ENCODE measurements at regions not wholly inside any gene's neighbourhood (a gene's known extent, or its start where the extent isn't known, plus 50 kb on each side); places are given as distances from the start of the nearest gene placed in this dataset.
"Not testable (repeated sequence)": the region's sequence is repeated elsewhere in the genome, so short reads cannot be mapped to it uniquely, and the experiment has no call there.

GRCh38 chr2:195434346-195434745 is 222.7 kb upstream of the SLC39A10 start:
- TF ChIP-seq EZH2phosphoT487 (IDR thresholded peaks at IDR 0.05; ENCODE audit: borderline replicate concordance) (no peak), CTCF (conservative IDR thresholded peaks at IDR 0.05; ENCODE audit: low read length) (no peak)
- Histone ChIP-seq H3K4me2 (ENCODE audit: low read depth, low read length, poor library complexity, severe bottlenecking) (no peak overlapping the region), H3K4me3 (ENCODE audit: low read length, poor library complexity, severe bottlenecking) (no peak overlapping the region), H3K79me2 (ENCODE audit: insufficient read depth, low read length) (no peaks in the 10 kb centered on the region), H3K36me3 (ENCODE audit: insufficient read depth, low read length) (no peaks in the 10 kb centered on the region), H2AFZ (ENCODE audit: low read length) (no peak overlapping the region), H3K9me3 (ENCODE audit: insufficient read depth, low read depth, low read length) (peaks cover 6% of the 10 kb centered on the region; the same call in 1 of the 2 replicates), H3K9me2 (replicated peaks; ENCODE audit: low read depth, low read length) (no peaks in the 10 kb centered on the region), H4K20me1 (ENCODE audit: insufficient read depth, low read length, poor library complexity, severe bottlenecking) (no peaks in the 10 kb centered on the region), H3K4me1 (ENCODE audit: insufficient read depth, low read length, poor library complexity, severe bottlenecking) (no peaks in the 10 kb centered on the region), H3F3A (ENCODE audit: low read depth) (no peaks in the 10 kb centered on the region), H3K27me3 (ENCODE audit: insufficient read depth, low read length, poor library complexity, severe bottlenecking) (no peaks in the 10 kb centered on the region), H3K9ac (ENCODE audit: low read depth, low read length, poor library complexity, severe bottlenecking) (no peak overlapping the region)

- not testable (repeated sequence) for H4K20me1 ChIP-seq (ENCODE audit: insufficient read depth, low read length, poor library complexity, severe bottlenecking); H3K79me2 ChIP-seq (ENCODE audit: insufficient read depth, low read length); H3K27me3 ChIP-seq (ENCODE audit: insufficient read depth, low read length, poor library complexity, severe bottlenecking); H3K4me1 ChIP-seq (ENCODE audit: insufficient read depth, low read length, poor library complexity, severe bottlenecking); H3K9ac ChIP-seq (ENCODE audit: low read depth, low read length, poor library complexity, severe bottlenecking); H2AFZ ChIP-seq (ENCODE audit: low read length); H3F3A ChIP-seq (ENCODE audit: low read depth); H3K36me3 ChIP-seq (ENCODE audit: insufficient read depth, low read length); H3K9me2 ChIP-seq (replicated peaks; ENCODE audit: low read depth, low read length); H3K4me2 ChIP-seq (ENCODE audit: low read depth, low read length, poor library complexity, severe bottlenecking); H3K4me3 ChIP-seq (ENCODE audit: low read length, poor library complexity, severe bottlenecking); H3K9me3 ChIP-seq (ENCODE audit: insufficient read depth, low read depth, low read length)
These were observed 223.3 kb upstream of the SLC39A10 start for GRCh38 chr2:195433729-195434128.

- H3K4me1 ChIP-seq (ENCODE audit: insufficient read depth, low read length, poor library complexity, severe bottlenecking): peaks cover 7% of the 10 kb centered on the region
- H3K27me3 ChIP-seq (ENCODE audit: insufficient read depth, low read length, poor library complexity, severe bottlenecking): no peaks in the 10 kb centered on the region
- no peaks in the 10 kb centered on the region for H3K9me2 ChIP-seq (replicated peaks; ENCODE audit: low read depth, low read length)
- no peaks in the 10 kb centered on the region for H3K79me2 ChIP-seq (ENCODE audit: insufficient read depth, low read length)
- peaks cover 4% of the 10 kb centered on the region; the same call in 1 of the 2 replicates for H3K9me3 ChIP-seq (ENCODE audit: insufficient read depth, low read depth, low read length)
- H3K36me3 ChIP-seq (ENCODE audit: insufficient read depth, low read length): no peaks in the 10 kb centered on the region
- H3K4me2 ChIP-seq (ENCODE audit: low read depth, low read length, poor library complexity, severe bottlenecking): no peak overlapping the region
- H3K4me3 ChIP-seq (ENCODE audit: low read length, poor library complexity, severe bottlenecking): no peak overlapping the region
- TF ChIP-seq CTCF (conservative IDR thresholded peaks at IDR 0.05; ENCODE audit: low read length) (no peak), EZH2phosphoT487 (IDR thresholded peaks at IDR 0.05; ENCODE audit: borderline replicate concordance) (no peak)
- H2AFZ ChIP-seq (ENCODE audit: low read length): no peak overlapping the region
- H3F3A ChIP-seq (ENCODE audit: low read depth): no peaks in the 10 kb centered on the region
- H3K9ac ChIP-seq (ENCODE audit: low read depth, low read length, poor library complexity, severe bottlenecking): no peak overlapping the region
- no peaks in the 10 kb centered on the region for H4K20me1 ChIP-seq (ENCODE audit: insufficient read depth, low read length, poor library complexity, severe bottlenecking)
These were observed 228.4 kb upstream of the SLC39A10 start for GRCh38 chr2:195428673-195429072.

GRCh38 chr2:195425328-195425727 is 231.7 kb upstream of the SLC39A10 start:
- Histone ChIP-seq H3F3A (ENCODE audit: low read depth) (no peaks in the 10 kb centered on the region), H3K4me2 (ENCODE audit: low read depth, low read length, poor library complexity, severe bottlenecking) (no peak overlapping the region), H3K79me2 (ENCODE audit: insufficient read depth, low read length) (no peaks in the 10 kb centered on the region), H4K20me1 (ENCODE audit: insufficient read depth, low read length, poor library complexity, severe bottlenecking) (no peaks in the 10 kb centered on the region), H3K27me3 (ENCODE audit: insufficient read depth, low read length, poor library complexity, severe bottlenecking) (no peaks in the 10 kb centered on the region), H3K9ac (ENCODE audit: low read depth, low read length, poor library complexity, severe bottlenecking) (no peak overlapping the region), H3K9me2 (replicated peaks; ENCODE audit: low read depth, low read length) (no peaks in the 10 kb centered on the region), H3K4me3 (ENCODE audit: low read length, poor library complexity, severe bottlenecking) (no peak overlapping the region), H3K36me3 (ENCODE audit: insufficient read depth, low read length) (no peaks in the 10 kb centered on the region), H2AFZ (ENCODE audit: low read length) (peak overlapping the region; percentile 24; the same call in 1 of the 2 replicates), H3K9me3 (ENCODE audit: insufficient read depth, low read depth, low read length) (no peaks in the 10 kb centered on the region), H3K4me1 (ENCODE audit: insufficient read depth, low read length, poor library complexity, severe bottlenecking) (peaks cover 7% of the 10 kb centered on the region)
- TF ChIP-seq EZH2phosphoT487 (IDR thresholded peaks at IDR 0.05; ENCODE audit: borderline replicate concordance) (no peak), CTCF (conservative IDR thresholded peaks at IDR 0.05; ENCODE audit: low read length) (no peak)
